ENCODE measurements at regions not wholly inside any gene's neighbourhood (a gene's known extent, or its start where the extent isn't known, plus 50 kb on each side); places are given as distances from the start of the nearest gene placed in this dataset.

DNA sequence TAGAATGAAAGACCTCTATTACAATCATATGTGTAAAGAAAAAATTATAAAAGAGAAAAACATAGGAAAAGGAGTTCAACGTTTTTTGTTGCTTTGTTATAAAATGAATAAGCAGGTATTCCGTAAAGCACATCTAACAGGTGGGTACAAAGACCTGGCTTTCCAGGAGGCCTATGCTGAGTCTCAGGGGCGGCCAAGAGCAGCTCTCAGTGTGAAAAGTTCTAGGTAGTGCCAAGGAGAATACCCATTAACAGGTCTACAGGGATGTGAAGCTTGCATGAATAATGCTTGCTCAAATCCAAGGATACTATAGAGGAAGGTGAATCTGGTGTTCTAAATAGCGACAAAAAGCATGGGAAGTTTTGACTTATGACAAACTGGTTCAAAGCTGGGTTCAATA, 944.4 kb downstream of the PDHA2 start:
- intact Hi-C loops (cut with DNase I): no loop called here
- DNase-seq (ENCODE audit: low spot score) (no peak), ATAC-seq (no peak)

DNA sequence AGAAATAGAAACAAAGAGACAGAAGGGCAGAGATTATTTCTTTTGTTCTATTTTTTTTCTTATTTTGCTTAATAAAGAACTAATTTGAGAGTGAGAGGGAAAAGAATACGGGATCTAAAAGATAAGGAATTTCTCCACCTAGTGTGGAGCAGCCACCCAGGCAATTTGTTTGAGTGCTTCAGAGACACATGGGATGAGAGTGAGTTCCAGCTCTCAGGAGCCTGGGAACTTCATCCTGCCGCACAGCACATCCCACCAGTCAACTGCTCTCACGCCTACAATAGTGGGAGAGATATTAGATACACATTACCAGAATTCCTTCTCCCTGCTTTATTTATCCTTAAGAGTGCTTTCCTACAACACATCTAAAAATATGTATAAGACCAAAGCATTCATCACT, 946.4 kb downstream of the PDHA2 start:
- no peak for ATAC-seq
- intact Hi-C loops (cut with DNase I): no loop called here
- no peak for DNase-seq (ENCODE audit: low spot score)

DNA sequence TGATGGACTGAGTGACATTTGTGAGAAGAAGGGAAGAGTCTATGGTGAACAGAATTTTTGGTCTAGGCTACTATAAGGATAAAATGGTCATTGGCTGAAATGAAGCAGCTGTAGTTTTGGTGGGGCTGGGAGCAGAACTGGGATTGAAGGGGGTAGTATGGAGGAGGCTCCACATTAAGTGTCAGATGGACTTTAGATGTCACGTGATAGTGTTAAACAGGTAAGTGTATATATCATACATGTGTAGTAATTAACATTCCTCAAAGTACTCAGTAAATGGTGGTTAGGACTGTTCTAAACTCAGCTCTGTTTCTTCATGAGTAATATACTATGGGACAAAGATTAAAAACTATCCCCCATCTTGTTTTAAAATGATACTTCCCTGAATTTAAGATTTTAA, 947.9 kb downstream of the PDHA2 start:
- DNase-seq (ENCODE audit: low spot score): no peak
- intact Hi-C loops (cut with DNase I): no loop called here
- no peak for ATAC-seq

DNA sequence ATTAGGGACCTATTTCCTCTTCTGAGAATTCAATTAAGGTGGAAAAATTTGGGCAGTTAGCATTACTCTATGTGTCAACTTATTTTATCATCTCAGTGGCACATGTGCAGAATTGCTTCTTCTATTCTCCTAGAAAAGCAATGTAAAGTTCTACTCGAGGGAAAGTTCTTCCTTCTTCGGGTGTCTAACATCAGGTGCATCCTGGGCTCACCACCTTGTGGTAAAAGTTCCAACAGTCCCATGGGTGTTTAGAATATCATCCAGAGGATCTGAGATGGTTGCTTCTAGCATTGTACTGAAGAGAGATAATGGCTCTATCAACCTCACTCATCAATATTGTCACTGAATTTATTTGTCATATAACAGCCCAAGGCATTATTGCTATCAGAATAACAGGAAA, 969.7 kb downstream of the PDHA2 start:
- DNase-seq (ENCODE audit: low spot score) (no peak), ATAC-seq (no peak)
- intact Hi-C loops (cut with DNase I): no loop called here

DNA sequence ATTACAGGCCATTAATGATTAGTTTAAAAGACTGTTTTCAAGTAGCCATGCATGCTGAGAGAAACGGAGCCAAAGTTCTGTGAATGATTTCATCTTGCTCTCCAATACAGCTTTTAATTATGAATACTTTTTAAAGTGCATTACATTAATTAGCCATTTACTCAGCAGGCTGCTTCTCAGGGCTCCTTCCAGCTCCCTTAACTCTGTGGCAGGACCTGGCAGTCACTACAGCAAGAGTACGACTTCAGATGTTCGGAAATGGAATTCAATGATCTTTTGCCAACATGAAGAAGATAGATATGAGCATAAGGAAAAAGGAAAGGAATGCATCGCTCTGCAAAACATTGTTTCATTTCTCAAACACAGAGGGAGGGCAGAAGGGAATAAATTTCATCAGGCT, 987.2 kb downstream of the PDHA2 start:
- intact Hi-C loops (cut with DNase I): no loop called here
- no peak for ATAC-seq
- DNase-seq (ENCODE audit: low spot score): no peak

DNA sequence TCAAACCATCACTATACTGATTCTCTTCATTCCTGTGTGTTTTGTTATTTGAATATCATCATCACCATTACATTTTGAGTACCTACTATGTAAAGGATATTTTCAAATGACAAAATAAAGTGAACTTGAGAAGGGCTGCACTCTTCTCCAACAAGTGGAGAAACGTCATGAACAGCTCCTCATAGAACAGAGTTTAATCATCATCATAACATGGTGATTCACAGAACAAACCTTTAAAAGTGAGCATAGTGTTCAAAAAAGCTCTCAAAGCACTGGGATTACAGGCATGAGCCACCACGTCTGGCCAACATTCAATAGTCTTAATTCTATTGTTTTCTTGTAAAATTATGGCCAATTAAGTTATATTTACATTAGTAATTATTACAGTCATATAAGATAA, 993.9 kb downstream of the PDHA2 start:
- no peak for DNase-seq (ENCODE audit: low spot score)
- ATAC-seq: no peak
- intact Hi-C loops (cut with DNase I): no loop called here

DNA sequence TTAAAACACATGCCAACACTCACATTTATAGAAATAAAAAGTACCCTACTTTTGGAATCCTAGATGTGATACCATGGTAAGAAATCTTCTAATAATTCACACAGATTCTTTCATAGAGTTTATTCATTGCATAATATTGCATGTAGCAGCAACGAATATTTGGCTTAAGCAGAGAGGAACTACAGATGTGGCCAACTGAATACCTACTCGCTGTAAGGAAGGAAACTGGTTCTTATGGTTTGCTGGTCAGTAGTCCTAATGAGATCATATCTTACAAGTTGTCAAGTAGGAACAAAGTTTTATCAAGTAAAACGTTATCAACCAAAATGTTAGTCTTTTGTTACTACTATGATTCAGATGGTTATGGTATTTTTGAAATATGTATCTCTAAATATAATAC, 996.1 kb downstream of the PDHA2 start:
- DNase-seq (ENCODE audit: low spot score): no peak
- intact Hi-C loops (cut with DNase I): no loop called here
- no peak for ATAC-seq

DNA sequence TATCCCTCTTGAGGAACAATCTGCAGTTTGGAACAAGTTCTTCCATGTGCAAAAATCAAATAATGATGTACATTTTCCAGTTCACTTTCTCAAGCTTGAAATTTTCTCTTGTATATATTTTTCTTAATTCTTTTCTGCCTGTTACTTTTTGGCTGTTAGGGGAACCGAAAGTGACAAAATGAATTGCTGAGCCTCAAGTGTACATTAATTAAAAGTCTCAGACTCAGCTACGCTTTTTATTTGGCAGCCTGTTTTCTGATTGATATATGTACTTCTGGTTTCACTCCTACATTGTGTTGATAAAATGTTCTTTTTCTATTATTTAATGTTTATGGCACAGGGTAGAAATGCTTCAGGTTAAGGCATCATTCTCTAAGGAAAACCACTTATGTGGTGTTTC, 999.5 kb downstream of the PDHA2 start:
- ATAC-seq (no peak), DNase-seq (ENCODE audit: low spot score) (no peak)
- intact Hi-C loops (cut with DNase I): no loop called here

DNA sequence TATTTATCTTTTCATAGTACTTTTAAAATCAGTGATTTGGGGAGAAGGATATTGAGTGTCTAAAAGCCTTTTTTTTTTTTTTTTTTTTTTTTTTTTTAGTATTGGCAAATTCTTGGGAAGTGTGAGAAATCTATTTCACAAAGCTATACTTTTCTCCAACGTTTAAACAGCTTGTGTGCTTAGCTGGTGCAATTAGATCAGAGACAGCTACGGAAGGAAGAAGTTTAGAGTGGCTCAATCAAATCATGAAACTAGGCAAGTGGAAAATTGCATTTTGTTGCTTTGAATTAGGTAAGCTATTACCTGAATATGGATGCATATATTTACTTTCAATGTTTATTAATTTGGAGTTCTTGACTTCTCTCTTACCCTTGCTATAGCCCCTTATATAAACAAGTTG, 1001.9 kb downstream of the PDHA2 start:
- no peak for ATAC-seq
- no peak for DNase-seq (ENCODE audit: low spot score)
- intact Hi-C loops (cut with DNase I): no loop called here

DNA sequence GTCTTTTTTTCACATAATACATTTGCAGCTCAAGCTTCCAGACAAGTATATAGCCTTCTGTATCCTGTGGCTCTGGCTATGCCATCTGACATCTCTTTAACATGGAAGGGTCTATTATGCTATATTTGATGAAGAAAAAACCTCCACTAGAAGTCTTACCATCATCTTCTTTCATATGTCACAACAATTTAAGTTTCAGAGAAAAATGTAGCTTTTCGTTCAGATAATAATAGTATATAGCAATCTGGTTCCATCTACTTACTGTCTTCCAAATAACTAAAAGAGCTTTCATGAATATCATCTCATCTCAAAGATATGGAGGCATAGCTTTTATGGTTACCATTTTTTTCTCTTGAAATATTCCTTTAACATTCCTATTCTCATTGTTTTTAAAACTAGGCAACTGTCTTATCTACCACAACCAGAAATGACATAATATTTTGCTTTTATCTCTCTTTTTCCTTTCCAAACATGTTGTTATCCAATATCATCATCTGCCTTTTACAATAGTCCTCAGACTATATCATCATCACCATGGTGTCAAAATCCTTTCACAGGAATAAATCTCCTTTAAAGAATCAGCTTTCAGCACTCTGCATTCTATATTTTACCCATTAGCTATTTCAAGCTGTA, 1005.1 kb downstream of the PDHA2 start:
- ATAC-seq: no peak
- intact Hi-C loops (cut with DNase I): no loop called here
- DNase-seq (ENCODE audit: low spot score): no peak

DNA sequence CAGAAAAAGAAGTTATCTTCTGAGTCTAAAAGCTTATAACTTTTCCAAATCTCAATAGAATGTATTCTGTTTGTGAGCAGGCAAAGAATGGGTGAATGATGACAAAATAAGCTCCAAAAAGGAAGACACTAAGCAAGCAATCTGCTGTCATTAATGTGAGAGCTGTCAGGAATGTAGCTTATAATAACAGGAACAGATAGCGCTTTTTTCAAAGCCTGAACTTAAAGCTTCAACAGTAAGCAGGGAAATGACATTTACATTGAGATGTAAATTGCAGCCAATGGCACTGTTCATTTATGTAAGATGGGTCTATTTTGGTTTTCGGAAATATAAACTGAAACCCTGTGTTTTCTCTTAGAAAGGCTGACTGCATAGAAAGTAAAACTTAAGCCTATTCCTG, 1005.9 kb downstream of the PDHA2 start:
- ATAC-seq (no peak), DNase-seq (ENCODE audit: low spot score) (no peak)
- intact Hi-C loops (cut with DNase I): no loop called here

DNA sequence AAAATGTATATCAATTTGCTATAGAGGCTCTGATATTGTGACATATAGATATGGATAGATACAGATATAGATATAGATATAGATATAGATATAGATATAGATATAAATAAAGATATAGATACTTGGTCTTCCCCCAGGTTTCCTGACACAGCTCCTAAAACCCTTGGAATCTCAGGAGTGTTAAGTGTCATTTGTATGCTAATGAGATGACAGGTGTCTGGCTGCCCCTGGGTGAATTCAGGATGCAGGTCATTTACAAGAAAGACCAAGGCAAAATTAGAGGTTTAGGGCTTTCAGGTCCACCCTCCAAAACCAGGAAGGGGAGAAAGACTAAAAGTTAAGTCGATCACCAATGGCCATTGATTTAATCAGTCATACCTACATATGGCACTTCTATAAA, 1034.8 kb downstream of the PDHA2 start:
- no peak for DNase-seq (ENCODE audit: low spot score)
- intact Hi-C loops (cut with DNase I): no loop called here
- ATAC-seq: no peak

DNA sequence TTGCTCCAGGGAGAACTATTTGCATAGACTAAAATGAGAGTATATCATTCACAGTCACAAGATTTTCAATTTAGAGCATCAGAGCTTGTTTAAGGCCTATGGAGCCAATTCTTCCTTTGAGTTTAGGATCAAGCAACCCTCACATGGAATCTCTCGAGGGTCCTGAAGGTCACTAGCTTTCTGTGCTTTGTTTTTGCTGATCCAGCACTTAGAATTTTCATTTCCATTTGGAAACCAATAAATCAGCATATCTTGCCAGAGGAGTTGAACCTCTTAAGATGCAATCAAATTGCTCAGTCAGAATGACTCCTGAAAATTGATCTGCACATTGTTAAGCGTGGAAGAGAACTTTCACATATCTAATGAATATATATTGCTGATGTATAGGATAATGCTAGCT, 1039.6 kb downstream of the PDHA2 start:
- intact Hi-C loops (cut with DNase I): no loop called here
- no peak for ATAC-seq
- no peak for DNase-seq (ENCODE audit: low spot score)

DNA sequence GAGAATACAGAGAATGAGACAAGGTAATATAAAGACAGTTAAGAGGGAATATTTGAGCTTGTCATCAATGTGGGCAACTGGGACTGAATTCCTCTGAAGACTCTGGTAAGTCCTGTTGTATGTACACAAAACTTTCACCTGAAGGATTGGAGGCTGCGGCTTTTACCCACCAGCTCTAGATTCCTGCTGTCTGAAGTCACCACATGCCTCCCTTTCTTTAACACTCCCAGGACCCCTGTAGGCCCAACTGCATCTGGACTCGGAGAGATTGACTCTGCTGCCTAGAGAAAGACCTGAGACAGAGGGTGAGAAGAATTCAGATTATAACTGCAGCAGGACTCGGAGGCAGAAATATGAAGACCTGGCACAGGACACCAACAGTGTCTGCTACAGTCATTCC, 1048.0 kb downstream of the PDHA2 start:
- DNase-seq (ENCODE audit: low spot score) (no peak), ATAC-seq (no peak)
- intact Hi-C loops (cut with DNase I): no loop called here

DNA sequence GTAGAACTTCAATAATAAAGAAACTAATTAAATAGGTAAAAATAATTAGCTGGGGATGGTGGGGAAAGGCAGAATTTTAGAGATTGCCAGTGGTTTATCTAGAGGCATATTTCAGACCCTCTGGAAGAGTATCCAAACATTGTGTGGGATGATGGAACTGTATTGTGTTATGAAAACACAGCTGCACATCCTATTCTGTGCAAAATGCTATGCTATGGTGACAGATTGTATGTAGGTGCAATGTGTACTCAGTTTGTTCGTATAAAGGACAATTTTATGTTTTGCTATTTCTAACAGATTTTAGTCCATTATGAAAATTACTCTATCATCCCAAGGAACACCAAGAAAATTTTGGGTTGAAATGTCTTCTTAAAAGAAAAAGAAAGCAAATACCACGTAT, 1054.7 kb downstream of the PDHA2 start:
- no peak for ATAC-seq
- intact Hi-C loops (cut with DNase I): no loop called here

DNA sequence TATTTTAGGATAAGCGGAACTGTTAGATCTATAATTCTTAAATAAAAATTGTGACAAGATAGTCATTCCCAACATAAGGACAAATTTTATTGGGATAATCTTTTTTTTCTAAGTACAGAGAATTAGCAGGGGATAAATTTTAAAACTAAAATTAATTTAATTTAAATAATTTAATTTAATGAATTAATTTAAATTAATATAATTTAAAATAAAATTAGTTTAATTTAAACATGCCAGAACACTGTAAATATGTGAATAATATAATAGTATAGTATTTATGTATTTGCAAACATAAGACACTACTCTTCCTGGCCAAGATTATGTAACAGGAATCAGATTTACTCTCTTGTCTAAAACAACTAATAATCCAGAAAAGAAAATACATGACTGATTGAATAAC, 1055.9 kb downstream of the PDHA2 start:
- DNase-seq (ENCODE audit: low spot score) (no peak), ATAC-seq (no peak)
- intact Hi-C loops (cut with DNase I): no loop called here

More for the DNA sequence above, 1054.7 kb downstream of the PDHA2 start:
- DNase-seq (ENCODE audit: low spot score): no peak

DNA sequence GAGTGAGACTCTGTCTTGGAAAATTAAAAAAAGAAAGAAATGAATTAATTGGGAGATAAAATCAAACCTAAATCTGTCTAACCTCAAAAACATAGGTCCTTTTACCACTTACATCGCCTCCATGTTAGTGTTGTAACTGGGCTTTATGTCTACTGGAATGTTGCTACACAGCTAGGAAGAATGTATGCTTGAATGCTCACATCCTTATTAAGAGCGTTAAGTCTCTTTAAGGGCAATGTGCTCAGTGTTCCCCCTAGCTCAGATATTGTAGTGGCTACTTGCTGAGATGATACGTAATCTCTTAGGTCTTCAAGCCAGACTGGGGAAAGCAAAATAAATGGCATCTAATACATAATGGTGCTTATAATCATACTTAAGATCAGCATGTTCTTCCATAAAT, 1072.8 kb downstream of the PDHA2 start:
- DNase-seq (ENCODE audit: low spot score) (no peak), ATAC-seq (no peak)
- intact Hi-C loops (cut with DNase I): no loop called here

DNA sequence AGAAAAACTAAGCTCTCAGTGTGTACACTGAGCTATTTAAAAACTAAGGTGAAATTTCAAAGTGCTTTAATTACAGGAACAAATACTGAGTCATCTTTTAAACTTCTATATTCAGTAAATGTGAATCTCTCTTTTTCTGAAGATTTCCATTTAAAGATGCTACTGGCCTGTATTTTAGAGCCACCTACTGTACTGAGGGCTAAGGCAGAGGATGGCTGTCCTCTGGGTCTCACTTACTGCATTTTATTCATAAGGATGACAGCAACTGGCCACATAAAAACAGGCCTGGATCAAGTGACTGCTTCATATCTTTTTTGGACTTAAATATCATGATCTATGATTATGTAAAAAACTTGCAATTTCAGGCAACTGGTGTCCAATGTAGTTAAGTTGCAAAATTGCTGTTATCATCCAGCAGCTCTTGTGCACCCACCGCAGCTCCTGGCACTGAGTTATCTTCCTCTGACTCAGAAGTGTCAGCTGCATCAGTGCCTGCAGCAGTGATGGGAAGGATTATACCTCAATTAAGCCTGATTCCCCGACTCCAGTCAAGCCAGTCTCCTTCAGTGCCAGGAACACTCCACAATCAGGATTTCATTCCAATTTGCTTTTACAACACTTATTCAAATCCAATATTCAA, 1073.7 kb downstream of the PDHA2 start:
- intact Hi-C loops (cut with DNase I): no loop called here
- DNase-seq (ENCODE audit: low spot score): no peak
- ATAC-seq: no peak

DNA sequence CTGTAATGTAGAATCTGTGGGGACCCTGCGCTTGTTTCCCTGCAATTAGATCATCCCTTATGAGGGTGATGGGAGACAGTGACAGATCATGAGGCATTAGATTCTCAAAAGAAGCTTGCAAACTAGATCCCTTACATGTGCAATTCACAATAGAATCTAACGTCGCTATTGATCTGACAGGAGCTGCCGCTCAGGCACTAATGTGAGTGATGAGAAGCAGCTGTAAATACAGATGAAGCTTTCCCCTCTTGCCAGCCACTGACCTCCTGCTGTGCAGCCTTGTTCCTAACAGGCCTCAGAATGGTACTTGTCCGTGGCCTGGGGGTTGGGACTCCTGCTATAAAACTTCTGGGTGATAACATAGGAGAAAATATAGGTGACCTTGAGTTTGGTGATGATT, 1076.8 kb downstream of the PDHA2 start:
- DNase-seq (ENCODE audit: low spot score) (no peak), ATAC-seq (no peak)
- intact Hi-C loops (cut with DNase I): no loop called here

DNA sequence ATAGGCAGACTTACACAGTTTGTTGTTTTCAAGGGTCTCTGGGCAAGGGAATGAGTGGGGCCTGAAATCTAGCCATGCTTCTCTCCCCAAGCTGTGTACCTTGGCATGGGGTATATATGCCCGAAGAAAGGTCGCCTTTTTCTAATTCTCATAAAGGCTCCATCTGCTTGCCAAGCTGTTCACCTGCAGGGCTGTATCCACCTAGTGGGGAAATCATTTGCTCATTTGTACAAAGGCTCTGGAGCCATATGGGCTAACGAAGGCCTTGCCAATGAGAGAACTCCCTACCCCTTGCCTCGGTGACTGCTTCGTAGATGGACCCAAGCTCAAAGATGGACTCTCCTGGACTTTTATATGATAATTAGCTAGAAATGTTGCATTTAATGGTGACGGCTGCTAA, 1097.0 kb downstream of the PDHA2 start:
- ATAC-seq (no peak), DNase-seq (ENCODE audit: low spot score) (no peak)
- intact Hi-C loops (cut with DNase I): no loop called here

DNA sequence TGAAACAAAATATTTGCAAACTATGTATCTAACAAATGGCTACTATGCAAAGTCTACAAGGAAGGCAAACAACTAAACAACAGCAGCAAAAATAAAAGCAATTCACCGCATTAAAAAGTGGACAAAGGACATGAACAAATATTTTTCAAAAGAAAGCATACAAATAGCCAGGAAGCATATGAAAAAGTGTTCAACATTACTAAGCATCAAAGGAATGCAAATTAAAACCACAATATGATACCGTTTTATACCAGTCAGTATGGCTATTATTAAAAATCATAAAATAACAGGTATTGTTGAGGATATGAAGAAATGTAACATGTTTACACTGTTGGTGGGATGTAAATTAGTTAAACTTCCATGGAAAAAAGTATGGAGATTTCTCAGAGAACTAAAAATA, 1106.7 kb downstream of the PDHA2 start:
- intact Hi-C loops (cut with DNase I): no loop called here
- DNase-seq (ENCODE audit: low spot score): no peak
- ATAC-seq: no peak

All from sciatic nerve (tissue), 2 donors.